ENCODE measurements at regions not wholly inside any gene's neighbourhood (a gene's known extent, or its start where the extent isn't known, plus 50 kb on each side); places are given as distances from the start of the nearest gene placed in this dataset.

DNA sequence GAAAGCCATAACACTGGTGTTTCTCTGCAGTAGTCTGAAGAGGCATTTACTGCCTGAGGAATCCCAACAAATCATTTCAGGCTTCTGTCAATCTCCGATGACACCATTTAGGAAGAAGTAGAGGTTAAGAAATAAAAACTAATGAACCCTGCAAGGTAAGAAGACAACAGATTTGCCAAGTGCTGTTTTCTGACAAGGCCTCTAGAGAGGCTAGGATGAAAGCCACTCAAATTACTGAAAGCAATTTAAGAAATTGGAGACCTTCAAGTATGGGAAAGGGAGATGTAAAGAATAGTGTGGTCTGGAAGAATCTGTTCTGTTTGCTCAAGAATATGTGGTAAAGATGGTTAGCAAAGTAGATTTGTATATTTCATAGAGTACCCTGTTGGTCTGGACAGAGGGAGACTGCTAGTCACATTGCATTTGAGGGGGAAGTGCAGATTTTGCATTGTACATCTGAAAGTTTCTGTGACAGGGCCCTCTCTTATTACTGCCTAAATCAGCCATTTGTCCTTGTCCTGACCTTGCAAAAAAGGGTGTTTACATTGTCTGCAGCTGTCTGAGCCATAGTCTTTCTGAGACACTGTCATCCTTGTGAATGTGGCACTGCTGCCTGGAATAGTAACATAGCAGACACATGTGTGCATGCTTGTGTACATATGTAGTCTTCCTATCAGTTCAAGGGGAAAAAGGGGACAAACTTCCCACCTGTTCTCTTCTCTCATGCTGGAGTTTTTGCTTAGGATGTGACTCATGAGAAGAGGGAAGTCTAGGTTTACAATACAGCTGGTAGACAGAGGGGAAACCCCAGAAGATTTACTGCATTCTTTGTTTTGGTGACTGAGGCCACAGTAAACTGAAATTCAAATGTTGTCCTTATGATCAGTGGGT, 640.2 kb upstream of the KIRREL3 start:
- DNase-seq (ENCODE audit: low spot score): no peak

DNA sequence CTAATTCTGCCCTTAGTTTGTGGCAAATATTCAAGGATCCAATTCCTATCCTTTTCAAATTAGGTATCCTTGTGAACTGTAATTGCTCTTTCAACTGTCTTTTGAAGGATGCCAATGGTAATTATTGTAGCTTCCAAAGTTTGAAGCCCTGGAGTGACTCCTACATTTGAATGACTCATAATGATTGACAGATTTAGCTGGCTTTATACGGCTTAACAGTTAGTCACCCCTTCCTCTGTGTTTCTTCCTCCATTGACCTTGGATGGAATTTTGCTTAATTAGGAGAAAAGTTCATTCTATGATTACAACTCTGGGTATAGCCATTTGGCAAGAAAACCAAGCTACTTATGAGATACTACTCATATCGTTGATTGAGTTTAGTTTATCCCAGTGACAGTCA, 639.3 kb upstream of the KIRREL3 start:
- DNase-seq (ENCODE audit: low spot score): peak; percentile 67

DNA sequence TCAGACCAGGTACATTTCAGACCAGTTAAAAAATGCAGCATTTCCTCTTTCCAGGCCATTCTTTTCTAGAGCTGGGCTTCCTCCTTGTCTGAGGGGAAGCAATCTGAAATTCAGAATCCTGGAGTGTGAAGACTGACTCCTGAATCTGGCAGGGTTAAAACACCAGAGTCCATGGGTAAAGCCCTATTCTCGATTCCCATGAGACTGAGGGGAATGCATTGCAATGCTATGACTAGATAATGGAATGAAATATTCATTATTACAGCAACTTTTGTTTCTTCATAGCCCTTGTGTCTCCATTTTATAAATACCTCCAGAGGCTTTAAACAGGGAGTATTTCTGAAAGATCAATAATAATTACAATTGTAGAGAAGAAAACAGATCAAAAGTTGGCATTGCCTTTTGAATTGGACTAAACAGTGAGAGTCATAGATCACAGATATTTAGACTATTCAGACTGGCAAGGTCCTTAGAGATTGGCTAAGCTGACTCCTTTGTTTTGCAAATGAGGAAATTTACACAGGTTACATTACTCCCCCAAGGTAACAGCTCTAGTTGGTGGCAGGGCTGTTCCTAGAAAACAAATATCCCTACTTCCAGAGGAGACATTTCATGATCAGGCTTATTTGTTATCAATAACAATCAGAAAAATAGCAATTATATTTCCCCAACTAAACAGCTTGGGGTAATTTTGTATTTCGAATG, 632.6 kb upstream of the KIRREL3 start:
- no peak for DNase-seq (ENCODE audit: low spot score)

DNA sequence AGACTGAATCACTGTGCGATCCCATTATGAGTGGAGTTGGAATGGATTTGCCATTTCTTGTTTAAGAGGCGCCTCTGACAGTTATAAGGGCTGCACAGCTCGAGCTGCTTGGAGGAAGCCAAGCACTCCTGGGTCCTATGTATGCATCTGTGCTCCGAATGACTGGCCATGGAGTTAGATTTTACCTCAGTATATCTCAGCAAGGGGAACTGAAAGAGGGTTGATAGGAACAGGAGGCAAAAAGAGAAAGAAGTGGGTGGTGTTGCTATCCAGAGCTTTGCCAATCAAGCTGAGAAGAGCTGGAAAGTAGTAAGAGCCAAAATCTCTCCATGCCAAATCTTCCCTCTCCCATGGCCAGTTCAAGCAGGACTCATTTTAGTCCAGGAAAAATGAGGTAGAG, 632.0 kb upstream of the KIRREL3 start:
- DNase-seq (ENCODE audit: low spot score): no peak

DNA sequence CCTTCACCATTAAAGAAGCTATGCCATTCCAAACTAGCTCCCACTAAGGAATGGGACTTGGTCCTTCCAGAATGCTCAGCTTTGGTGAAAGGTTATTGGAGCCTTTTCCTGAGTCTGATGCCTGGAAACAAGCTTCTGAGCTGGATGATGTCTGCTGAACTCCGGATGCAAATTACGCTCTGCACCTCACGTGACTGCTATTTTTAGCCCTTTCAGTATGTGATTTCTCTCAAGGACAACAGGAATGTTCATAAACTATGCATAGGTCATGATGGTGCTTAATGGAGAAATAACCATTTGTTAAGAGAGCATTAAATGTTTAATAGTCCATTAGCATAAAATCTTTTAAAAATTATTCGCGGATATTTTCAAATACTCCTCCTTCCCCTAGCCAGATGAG, 631.4 kb upstream of the KIRREL3 start:
- DNase-seq (ENCODE audit: low spot score): no peak

DNA sequence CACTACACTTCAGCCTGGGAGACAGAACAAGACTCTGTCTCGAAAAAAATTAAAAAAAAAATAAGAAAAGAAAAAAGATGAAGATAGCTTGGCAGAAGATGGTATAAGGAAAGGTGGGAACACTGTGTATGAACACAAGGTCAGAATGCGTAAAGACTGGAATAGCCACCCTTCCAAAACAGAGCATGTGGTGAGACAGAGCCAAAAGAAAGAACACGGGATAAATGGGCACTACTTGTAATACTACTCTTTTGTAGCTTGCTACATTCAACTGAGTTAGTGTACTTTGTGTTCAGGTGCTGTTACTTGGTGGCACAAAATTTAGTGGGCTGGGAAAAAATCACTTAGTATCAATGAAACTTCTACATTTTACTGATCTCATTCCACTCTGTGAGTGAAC, 628.6 kb upstream of the KIRREL3 start:
- DNase-seq (ENCODE audit: low spot score): no peak

DNA sequence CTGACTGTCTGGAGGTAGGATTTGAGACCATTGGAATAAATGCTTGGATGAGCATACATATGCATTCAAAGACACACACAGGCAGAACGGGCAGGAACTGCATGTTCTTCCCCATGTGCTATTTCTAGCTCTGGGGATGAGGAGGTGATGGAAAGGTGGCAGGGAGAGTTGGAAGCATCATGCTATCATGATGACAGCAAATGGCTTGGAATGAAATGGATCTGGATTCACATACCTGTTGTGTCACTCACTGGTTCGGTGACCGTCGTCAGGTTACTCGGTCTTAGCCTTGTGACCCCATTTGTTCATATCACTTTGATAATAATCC, 627.9 kb upstream of the KIRREL3 start:
- no peak for DNase-seq (ENCODE audit: low spot score)

DNA sequence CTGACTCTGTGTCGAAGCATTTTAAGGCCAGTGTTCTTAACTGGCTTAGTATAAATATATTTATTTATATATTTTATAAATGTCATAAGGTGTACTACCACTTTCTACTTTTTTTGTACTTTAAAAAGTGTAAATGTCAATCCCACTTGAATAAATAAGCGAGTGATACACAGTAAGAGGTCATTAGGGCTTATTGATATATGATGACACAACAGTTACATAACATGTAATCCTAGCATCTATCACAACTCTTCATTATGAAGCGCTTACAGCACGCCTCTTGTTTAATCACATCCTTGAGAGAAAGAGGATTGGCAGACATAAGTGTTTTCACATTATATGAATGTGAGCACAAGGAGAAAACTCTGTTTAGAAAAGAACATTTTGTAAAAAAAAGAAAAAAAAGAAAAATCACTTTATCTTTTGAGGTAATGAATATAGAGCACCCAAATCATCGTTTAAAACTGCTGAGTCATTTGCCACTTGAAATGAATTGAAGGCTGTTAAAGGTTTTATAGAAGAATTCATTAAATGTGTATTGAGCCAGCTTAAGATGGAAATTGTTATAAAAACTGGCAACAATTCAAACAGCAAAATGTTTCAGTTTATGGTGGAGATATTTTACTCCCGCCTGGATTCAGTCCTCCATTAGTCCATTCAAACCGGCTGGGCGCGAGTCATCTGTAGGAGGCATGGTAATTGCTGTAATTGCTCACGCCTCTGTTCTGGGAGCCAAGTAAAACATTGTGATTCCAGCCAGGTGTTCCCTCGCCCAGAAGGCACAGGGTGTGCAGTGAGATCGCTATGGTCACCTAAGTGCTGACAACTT, 627.3 kb upstream of the KIRREL3 start:
- DNase-seq (ENCODE audit: low spot score): no peak

DNA sequence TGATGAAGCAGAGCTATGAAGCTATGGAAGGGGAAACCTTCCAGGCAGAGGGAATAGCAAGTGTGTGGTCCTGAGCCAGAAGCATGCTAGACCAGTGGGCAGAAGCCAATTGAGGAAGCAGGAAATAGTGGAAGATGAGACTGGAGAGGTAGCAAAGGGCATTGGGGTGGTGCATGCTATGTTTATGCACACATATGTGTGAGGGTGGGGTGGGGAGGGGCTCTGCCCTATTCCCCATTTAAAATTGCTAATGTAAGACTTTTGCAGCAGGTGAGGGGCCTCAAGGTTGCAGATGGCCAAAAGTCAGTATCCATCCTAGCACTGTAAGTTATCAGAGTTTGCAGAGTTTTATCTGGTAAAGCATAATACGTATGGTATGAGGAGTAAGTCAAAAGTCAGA, 626.6 kb upstream of the KIRREL3 start:
- no peak for DNase-seq (ENCODE audit: low spot score)

DNA sequence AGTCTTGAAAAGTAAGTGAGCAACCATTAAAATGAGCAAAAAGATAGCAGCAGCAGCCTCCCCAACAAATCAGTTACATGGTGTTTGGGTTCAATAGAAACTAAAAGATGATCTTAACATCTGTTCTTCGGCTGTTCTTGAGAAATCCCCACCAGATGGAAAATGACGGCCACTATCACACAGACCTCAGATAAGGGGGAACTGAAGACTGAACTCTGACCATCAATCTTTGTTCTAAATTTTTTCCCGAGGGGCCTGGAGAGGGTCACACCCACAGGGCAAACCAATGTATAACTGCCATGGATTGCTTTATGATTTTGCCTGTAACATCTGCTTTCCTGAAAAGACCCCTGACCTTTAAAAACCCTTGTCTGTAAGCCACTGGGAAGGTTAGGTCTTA, 624.8 kb upstream of the KIRREL3 start:
- DNase-seq (ENCODE audit: low spot score): no peak

DNA sequence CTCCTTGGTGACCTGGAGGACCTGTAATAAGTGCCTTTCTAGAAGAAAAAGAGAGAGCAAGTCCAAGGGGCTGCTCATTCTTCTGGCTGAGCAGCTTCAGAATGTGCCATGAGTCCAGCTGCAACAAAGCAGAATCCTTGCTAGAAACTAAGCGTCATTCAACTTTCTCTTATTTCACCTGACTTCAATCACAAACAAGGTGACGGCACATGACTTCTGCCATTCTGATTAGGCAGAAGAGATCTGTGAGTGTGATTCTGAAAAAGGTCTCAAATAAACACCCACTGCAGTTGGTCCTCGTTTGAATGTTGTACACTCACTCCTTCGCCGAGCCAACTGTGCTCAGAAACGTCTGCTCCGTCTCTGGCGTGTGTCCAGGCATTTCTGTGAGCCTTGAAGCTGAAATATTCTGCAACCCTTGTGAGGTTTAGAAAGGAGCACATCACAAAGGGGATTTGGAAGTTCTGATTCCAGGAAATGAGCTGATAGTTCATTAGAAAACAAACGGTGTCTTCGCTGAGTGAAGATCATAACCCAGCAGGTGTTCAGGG, 623.8 kb upstream of the KIRREL3 start:
- DNase-seq (ENCODE audit: low spot score): no peak

DNA sequence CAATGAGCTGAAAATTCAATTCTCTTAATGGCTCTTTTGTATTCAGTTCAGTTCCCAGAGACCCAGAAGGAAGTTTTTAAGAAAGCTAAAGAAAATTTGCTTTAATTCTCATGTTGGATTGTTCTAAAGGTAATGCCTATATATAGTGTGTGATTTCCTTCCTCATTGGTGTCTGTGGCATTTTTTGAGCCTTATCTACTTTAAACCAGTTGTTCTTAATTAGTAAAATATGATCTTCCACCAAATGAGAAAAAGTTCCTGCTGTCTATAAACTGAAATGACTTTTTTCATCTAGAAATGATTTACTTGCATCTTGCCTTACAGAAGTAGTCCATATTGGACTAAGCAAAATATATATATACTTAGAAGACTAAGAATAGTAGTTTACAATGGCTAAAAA, 622.1 kb upstream of the KIRREL3 start:
- DNase-seq (ENCODE audit: low spot score): no peak

DNA sequence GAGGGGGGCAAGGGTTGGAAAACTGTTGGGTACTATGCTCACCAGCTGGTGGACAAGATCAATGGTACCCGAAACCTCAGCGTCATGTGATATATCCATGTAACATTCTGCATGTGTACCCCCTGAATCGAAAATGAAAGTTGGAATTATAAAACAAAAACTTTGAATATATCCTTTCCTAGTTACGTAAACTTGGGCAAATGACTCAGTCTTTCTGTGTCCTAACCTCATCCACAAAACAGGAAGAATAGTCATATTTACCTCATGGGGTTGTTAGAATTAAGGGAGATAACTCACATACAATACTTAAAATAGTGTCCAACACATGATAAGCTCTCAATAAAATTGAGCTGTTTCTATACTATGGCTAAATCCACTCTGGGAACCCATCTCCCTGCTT, 620.1 kb upstream of the KIRREL3 start:
- DNase-seq (ENCODE audit: low spot score): no peak

DNA sequence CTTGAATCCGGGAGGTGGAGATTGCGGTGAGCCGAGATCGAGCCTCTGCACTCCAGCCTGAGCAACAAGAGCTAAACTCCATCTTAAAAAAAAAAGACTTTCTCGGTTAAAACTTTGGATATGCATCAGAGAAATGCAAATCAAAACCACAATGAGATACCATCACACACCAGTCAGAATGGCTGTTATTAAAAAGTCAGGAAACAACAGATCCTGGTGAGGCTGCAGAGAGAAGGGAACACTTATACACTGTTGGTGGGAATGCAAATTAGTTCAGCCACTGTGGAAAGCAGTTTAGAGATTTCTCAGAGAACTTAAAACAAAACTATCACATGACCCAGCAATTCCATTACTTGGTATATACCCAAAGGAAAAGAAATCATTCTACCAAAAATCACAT, 619.4 kb upstream of the KIRREL3 start:
- DNase-seq (ENCODE audit: low spot score): no peak

DNA sequence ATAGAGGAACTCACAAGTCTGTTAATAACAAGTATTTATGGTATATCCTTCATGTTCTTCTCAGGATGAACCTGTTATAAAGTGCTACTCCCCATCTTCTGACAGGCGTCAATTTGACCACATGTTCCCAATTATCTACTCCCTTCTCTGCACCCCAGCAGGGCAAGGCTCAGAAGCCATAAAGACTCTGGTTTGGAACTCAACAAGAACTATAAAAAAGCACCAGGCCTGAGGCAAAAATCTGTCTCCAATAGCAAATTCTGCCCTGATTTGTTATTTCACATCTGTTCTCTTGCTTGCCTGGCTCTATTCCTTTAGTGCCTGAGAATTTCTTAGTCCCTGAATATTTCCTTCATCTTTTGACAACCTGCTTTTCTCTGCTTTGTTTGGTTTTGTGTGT, 618.2 kb upstream of the KIRREL3 start:
- DNase-seq (ENCODE audit: low spot score): no peak

DNA sequence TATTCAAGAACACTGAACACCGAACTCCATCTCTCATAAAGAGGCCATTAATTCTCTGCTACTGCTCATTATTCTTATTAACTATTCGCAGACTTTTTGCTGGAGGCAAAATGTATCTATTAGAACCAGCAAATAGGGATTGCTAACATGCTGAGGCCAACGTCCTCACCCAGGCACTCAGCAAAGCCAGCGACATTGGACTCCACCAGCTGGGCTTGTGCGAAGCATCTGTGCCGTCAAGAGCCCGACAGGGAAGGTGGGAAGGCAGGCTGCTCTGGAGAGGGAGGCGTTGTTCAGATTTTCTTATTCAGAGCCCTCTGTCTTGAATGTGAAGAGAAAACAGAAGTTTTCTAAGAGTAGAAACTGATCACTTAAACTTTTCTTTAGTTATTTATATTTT, 615.6 kb upstream of the KIRREL3 start:
- DNase-seq (ENCODE audit: low spot score): no peak

DNA sequence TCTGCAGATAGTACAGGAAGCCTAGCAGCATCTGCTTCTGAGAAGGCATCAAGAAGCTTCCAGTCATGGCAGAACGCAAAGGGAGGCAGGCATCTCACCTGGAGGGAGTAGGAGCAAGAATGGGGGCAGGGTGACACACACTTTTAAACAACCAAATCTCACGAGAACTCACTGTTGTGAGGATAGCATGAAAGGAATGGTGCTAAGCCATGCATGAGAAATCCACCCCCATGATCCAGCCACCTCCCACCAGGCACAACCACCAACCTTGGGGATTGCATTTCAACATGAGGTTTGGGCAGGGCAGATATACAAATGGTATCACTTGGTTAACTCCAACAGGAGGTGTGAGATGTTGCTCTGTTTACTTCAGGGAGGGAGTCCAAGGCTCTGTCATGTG, 612.0 kb upstream of the KIRREL3 start:
- no peak for DNase-seq (ENCODE audit: low spot score)

DNA sequence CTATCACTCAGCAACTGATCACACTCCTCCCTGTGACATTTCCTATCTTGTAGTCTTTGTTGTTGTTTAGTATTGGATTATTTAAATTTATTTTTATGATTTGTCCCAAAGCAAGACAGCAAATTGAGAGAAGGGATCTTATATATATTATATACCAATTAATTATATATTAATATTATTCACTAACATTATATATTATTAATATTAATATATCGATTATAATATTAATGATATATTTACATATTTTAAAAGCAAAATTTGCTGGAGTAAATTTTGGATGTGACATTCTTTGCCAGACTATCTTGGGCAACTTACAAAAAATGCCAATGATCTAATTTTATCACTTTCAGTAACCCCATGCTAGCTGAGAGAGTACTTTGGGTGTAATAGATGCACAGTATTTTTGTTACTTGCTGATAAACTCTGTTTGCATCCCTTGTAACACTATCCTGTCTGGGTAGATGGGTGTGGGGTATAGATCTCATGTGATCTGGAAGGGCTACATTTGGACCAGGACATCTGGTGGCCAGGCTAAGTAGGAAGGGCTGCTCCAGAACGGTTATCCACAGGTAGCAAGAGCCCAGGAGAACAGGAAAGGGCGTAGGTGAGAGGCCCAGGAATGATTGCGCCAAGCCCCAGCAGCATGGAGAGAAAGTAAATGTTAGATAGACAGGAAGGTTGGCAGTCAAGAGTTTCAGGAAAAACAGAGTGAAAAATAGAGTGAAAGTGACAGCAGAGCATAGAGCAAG, 608.6 kb upstream of the KIRREL3 start:
- DNase-seq (ENCODE audit: low spot score): no peak

DNA sequence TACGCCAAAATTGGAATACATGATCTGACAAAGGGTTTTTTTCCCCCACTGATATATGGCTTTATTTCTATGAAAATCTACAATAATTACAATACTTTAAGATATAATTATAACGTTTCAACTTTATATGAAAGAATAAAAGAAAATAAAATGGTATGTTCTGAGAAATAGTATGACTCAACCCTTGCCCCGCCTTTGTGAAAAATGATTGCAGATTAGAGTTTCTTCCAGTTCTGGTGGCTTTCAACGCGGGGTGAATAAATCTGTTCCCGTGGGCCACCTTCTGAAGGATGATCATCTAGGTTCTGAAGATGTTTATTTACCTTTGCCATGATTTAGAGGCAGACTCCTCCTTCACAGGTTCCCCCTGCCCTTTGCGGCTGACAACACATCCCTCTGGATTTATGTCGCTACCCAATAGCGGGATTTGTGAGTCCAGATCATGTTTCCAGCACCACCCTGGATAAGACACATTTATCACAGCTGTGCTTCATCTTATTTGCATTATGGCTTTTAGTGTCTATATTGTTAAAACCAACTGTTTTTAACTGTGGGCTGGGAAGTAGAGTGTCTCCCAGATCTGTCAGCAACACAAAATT, 607.0 kb upstream of the KIRREL3 start:
- DNase-seq (ENCODE audit: low spot score): no peak

DNA sequence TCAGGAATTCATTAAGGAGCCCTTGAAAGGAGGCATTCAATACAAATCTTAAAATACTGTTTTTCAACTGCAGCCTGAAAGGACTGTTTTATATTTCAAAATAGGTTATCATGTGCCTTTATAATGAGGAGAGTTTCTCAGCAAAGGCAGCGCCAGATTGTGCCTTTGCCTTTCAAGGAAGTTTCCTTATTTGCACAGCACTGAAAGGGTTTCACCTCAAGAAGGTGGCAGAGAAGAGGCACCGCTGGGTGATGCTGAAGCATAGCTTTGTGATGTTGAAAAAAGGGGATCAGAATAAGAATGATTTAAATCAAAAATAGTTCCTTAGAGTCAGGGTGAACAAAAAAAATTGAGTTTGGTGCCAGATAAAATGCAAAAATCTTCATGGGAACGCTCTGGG, 601.0 kb upstream of the KIRREL3 start:
- no peak for DNase-seq (ENCODE audit: low spot score)

DNA sequence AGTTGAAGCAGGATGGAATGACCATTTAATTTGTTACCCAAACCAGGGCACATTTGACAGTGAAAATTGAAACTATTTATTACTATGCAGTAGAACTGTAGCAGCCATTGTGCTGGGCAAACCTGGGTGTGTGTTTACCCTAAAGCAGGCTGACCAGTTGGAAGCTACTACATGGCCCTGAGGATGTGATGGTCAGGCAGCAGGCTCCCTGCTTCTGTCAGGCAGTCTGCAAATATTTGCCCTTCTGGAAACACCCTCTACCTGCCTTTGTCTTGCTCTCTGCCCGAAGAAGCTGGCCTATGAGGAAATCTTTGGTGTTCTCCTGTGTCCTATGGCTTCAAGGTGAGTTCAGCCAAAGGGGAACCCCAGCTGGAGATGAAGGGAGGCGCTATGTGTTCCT, 600.1 kb upstream of the KIRREL3 start:
- no peak for DNase-seq (ENCODE audit: low spot score)

DNA sequence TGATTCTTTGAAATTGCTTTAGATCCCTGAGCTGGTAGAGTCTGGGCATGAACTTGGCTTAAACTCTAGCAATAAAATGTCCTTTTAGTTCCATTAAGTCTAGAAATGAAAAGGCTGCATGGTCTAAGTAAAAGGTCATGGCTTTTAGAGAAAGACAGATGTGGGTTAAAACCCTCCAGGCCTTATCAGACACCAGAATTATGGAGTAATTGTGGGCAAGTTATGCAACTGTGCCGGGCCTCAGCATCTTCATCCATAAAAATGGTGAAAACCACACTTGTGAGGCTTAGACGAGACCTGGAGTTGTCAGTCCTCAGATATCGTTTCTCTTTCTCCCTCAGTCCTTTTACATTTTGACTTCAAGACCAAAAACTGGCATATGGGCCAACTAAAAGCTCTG, 597.9 kb upstream of the KIRREL3 start:
- no peak for DNase-seq (ENCODE audit: low spot score)

Data from RKO (cell line).